H1 (cell line): ENCODE measurements at regions not wholly inside any gene's neighbourhood (a gene's known extent, or its start where the extent isn't known, plus 50 kb on each side); places are given as distances from the start of the nearest gene placed in this dataset.

Source experiments
- CTCF ChIA-PET: fragments of 300-600 bp; sonication (Branson Sonifier 250); formaldehyde crosslinking; loops from one replicate; lab custom pipeline; 2021; ENCODE audit not compliant: partially characterized antibody; lab: Charles Lee
- POLR2A ChIA-PET: fragments of 300-600 bp; sonication (Branson Sonifier 250); formaldehyde crosslinking; loops from one replicate; lab custom pipeline; 2021; ENCODE audit warnings: inconsistent platforms; ENCODE audit not compliant: partially characterized antibody; lab: Charles Lee
- DNase-seq, 2 experiments: peaks; one replicate each; pipeline versions ENCODE4 v3.0.0 to v3.0.0-alpha.2; 2010 to 2022; ENCODE audit warnings: low spot score in 2 of 2, low read depth in 1 of 2, mixed read lengths in 1 of 2
- FAIRE-seq: peaks from 2 replicates; lab custom pipeline; 2011; peaks lifted over from hg19 to GRCh38; lab: Jason Lieb, UNC
- H2AFZ ChIP-seq: 2 replicates; pipeline ENCODE4 v1.8.1; 2012; ENCODE audit warnings: low read length, inconsistent platforms
- H2AK5ac ChIP-seq: 2 replicates; pipeline ENCODE4 v1.6.1; 2013; ENCODE audit warnings: low read depth, low read length
- H2BK120ac ChIP-seq: replicated peaks from 2 replicates; pipeline ENCODE3; 2013; ENCODE audit warnings: low read depth, low read length, inconsistent platforms
- H2BK12ac ChIP-seq: 2 replicates; pipeline ENCODE4 v1.6.1; 2013; ENCODE audit warnings: low read depth, low read length
- H2BK15ac ChIP-seq: 2 replicates; pipeline ENCODE4 v1.6.1; 2013; ENCODE audit warnings: low read length
- H2BK20ac ChIP-seq: 2 replicates; pipeline ENCODE4 v1.6.1; 2013; ENCODE audit warnings: low read length
- H2BK5ac ChIP-seq: 2 replicates; pipeline ENCODE4 v1.6.1; 2013; ENCODE audit warnings: low read depth, low read length
- H3K14ac ChIP-seq: 2 replicates; pipeline ENCODE4 v1.6.1; 2013; ENCODE audit warnings: inconsistent platforms; ENCODE audit not compliant: insufficient read length
- H3K18ac ChIP-seq: 2 replicates; pipeline ENCODE4 v1.6.1; 2013; ENCODE audit warnings: low read length; ENCODE audit errors: extremely low read depth
- H3K23ac ChIP-seq: 2 replicates; pipeline ENCODE4 v1.6.1; 2013; ENCODE audit warnings: inconsistent platforms; ENCODE audit not compliant: insufficient read length
- H3K23me2 ChIP-seq: 2 replicates; pipeline ENCODE4 v1.6.1; 2013; ENCODE audit warnings: low read depth, low read length
- H3K27ac ChIP-seq: 2 replicates; pipeline ENCODE4 v1.6.1; 2011; ENCODE audit warnings: low read depth, low read length, inconsistent platforms
- H3K27me3 ChIP-seq, 4 experiments: replicated peaks in 1 of 4; 1 replicate in 1 of 4; 2 replicates in 3 of 4; pipeline versions ENCODE4 v1.6.1 to v1.8.1; 2011 to 2013; ENCODE audit warnings: low read length in 3 of 4, mild to moderate bottlenecking in 3 of 4, inconsistent platforms in 2 of 4, mixed read lengths in 2 of 4, moderate library complexity in 1 of 4; ENCODE audit not compliant: control insufficient read depth in 3 of 4, insufficient read depth in 3 of 4; ENCODE audit errors: extremely low read depth in 1 of 4
- H3K36me3 ChIP-seq, 4 experiments: 2 replicates each; pipeline versions ENCODE4 v1.6.1 to v1.8.1; 2011 to 2013; ENCODE audit warnings: mild to moderate bottlenecking in 4 of 4, low read length in 3 of 4, moderate library complexity in 2 of 4, control low read depth in 1 of 4, inconsistent platforms in 1 of 4; ENCODE audit not compliant: insufficient read depth in 4 of 4, control insufficient read depth in 2 of 4
- H3K4ac ChIP-seq: replicated peaks from 2 replicates; pipeline ENCODE3; 2013; ENCODE audit warnings: low read length, low read depth, mixed read lengths, inconsistent platforms; ENCODE audit not compliant: insufficient read length
- H3K4me1 ChIP-seq, 4 experiments: replicated peaks in 1 of 4; 1 replicate in 1 of 4; 2 replicates in 3 of 4; pipeline versions ENCODE4 v1.6.1 to v1.8.1; 2011 to 2013; ENCODE audit warnings: low read length in 3 of 4, inconsistent platforms in 2 of 4, mixed read lengths in 1 of 4; ENCODE audit not compliant: insufficient read depth in 4 of 4, control insufficient read depth in 3 of 4
- H3K4me2 ChIP-seq, 2 experiments: 2 replicates each; pipeline versions ENCODE4 v1.6.1 to v1.8.1; 2011 to 2013; ENCODE audit warnings: low read depth in 2 of 2, low read length in 2 of 2, control low read depth in 1 of 2, inconsistent platforms in 1 of 2, mild to moderate bottlenecking in 1 of 2; ENCODE audit not compliant: insufficient read depth in 1 of 2
- H3K4me3 ChIP-seq, 4 experiments: fragments of 200-600, 300-600 bp in 1 of 4; sonication (generic), shearing (Covaris generic), sonication (Bioruptor Twin) in 1 of 4; 2 replicates each; pipeline versions ENCODE4 v1.5.1 to v1.8.1; 2011 to 2016; ENCODE audit warnings: low read length in 4 of 4, low read depth in 3 of 4, control low read depth in 2 of 4, inconsistent platforms in 2 of 4, mild to moderate bottlenecking in 2 of 4, mixed read lengths in 1 of 4, moderate library complexity in 1 of 4; ENCODE audit not compliant: insufficient read depth in 2 of 4; ENCODE audit errors: extremely low read depth in 1 of 4
- H3K56ac ChIP-seq: replicated peaks from 2 replicates; pipeline ENCODE3; 2013; ENCODE audit warnings: low read depth, mild to moderate bottlenecking, mixed read lengths, low read length, inconsistent platforms; ENCODE audit not compliant: insufficient read length
- H3K79me1 ChIP-seq: 2 replicates; pipeline ENCODE4 v1.6.1; 2013; ENCODE audit warnings: low read depth, low read length, control low read depth
- H3K79me2 ChIP-seq, 2 experiments: 2 replicates each; pipeline versions ENCODE4 v1.6.1 to v1.8.1; 2012 to 2013; ENCODE audit warnings: low read length in 2 of 2, mild to moderate bottlenecking in 2 of 2, inconsistent platforms in 1 of 2; ENCODE audit not compliant: insufficient read depth in 2 of 2, control insufficient read depth in 1 of 2
- H3K9ac ChIP-seq, 4 experiments: replicated peaks in 1 of 4; 1 replicate in 1 of 4; 2 replicates in 3 of 4; pipeline versions ENCODE4 v1.6.1 to v1.8.1; 2011 to 2013; ENCODE audit warnings: low read depth in 3 of 4, low read length in 3 of 4, control low read depth in 2 of 4, mild to moderate bottlenecking in 2 of 4, moderate library complexity in 2 of 4, inconsistent platforms in 1 of 4; ENCODE audit errors: extremely low read depth in 1 of 4
- H3K9me3 ChIP-seq, 2 experiments: 2 replicates each; pipeline versions ENCODE4 v1.6.1 to v1.8.1; 2012 to 2013; ENCODE audit warnings: mild to moderate bottlenecking in 2 of 2, moderate library complexity in 2 of 2, control low read depth in 1 of 2, inconsistent platforms in 1 of 2, low read depth in 1 of 2, low read length in 1 of 2, mixed read lengths in 1 of 2; ENCODE audit not compliant: insufficient read depth in 2 of 2
- H4K20me1 ChIP-seq, 2 experiments: replicated peaks in 1 of 2; 2 replicates each; pipeline versions ENCODE3 to v1.8.1; 2011 to 2013; ENCODE audit warnings: inconsistent platforms in 2 of 2, low read length in 2 of 2, mild to moderate bottlenecking in 1 of 2; ENCODE audit not compliant: insufficient read depth in 2 of 2, control insufficient read depth in 1 of 2
- H4K5ac ChIP-seq: 2 replicates; pipeline ENCODE4 v1.6.1; 2013; ENCODE audit warnings: low read length, low read depth, mixed read lengths, inconsistent platforms; ENCODE audit not compliant: insufficient read length
- H4K8ac ChIP-seq: 2 replicates; pipeline ENCODE4 v1.8.0; 2013; ENCODE audit warnings: mild to moderate bottlenecking, moderate library complexity, low read length, inconsistent platforms; ENCODE audit not compliant: insufficient read depth; ENCODE audit errors: extremely low read depth
- H4K91ac ChIP-seq: replicated peaks from 2 replicates; pipeline ENCODE3; 2013; ENCODE audit warnings: low read length, mixed read lengths, inconsistent platforms; ENCODE audit not compliant: insufficient read length
- BRCA1 ChIP-seq: IDR thresholded peaks from 2 replicates; pipeline ENCODE4 v1.6.1; 2012; ENCODE audit warnings: low read depth, low read length, improper control_type of control experiment
- CBX5 ChIP-seq: fragments of 300-800, 300-1000 bp; sonication (generic); IDR thresholded peaks from 2 replicates; pipeline ENCODE4 v1.7.1; 2016; ENCODE audit warnings: antibody characterized with exemption, low read length, low read depth
- FOSL1 ChIP-seq: IDR thresholded peaks from 2 replicates; pipeline ENCODE4 v1.6.1; 2011; ENCODE audit warnings: mild to moderate bottlenecking, low read depth, low read length, moderate library complexity; ENCODE audit not compliant: insufficient read depth
- KDM1A ChIP-seq: fragments of 200-600, 300-600 bp; sonication (generic); IDR thresholded peaks from 2 replicates; pipeline ENCODE4 v1.7.1; 2016; ENCODE audit warnings: mild to moderate bottlenecking, low read length, borderline replicate concordance
- RAD21 ChIP-seq, 2 experiments: IDR thresholded peaks in 1 of 2; conservative IDR thresholded peaks in 1 of 2; 2 replicates each; pipeline ENCODE4 v1.6.1; 2011; ENCODE audit warnings: low read depth in 2 of 2, low read length in 2 of 2, improper control_type of control experiment in 1 of 2, inconsistent platforms in 1 of 2, mild to moderate bottlenecking in 1 of 2, moderate library complexity in 1 of 2
- RXRA ChIP-seq: IDR thresholded peaks from 2 replicates; pipeline ENCODE4 v1.6.1; 2011; ENCODE audit warnings: low read depth, mild to moderate bottlenecking, low read length, moderate library complexity; ENCODE audit not compliant: insufficient read depth
- SIN3A ChIP-seq, 2 experiments: IDR thresholded peaks in 1 of 2; conservative IDR thresholded peaks in 1 of 2; 2 replicates each; pipeline ENCODE4 v1.6.1; 2011 to 2012; ENCODE audit warnings: low read length in 2 of 2, improper control_type of control experiment in 1 of 2, low read depth in 1 of 2, mild to moderate bottlenecking in 1 of 2
- SP2 ChIP-seq: IDR thresholded peaks from 2 replicates; pipeline ENCODE4 v1.6.1; 2012; ENCODE audit warnings: mild to moderate bottlenecking, low read length, inconsistent platforms
- USF2 ChIP-seq: IDR thresholded peaks from 2 replicates; pipeline ENCODE4 v1.6.1; 2011; ENCODE audit warnings: low read length, improper control_type of control experiment
- WGBS, 2 experiments: shearing (Covaris generic) in 1 of 2; methylation state at CpG; one replicate each; pipeline versions ENCODE4 v1.1.6 to v1.1.7; 2013 to 2015; ENCODE audit warnings: low lambda C conversion rate in 2 of 2, mixed read lengths in 2 of 2, inconsistent platforms in 1 of 2, low coverage in 1 of 2, missing lambda C conversion rate in 1 of 2; ENCODE audit not compliant: insufficient replicate concordance in 2 of 2, insufficient coverage in 1 of 2, insufficient read length in 1 of 2; ENCODE audit errors: extremely low coverage in 1 of 2, missing lambda C conversion rate in 1 of 2; 5-methylcytosine and 5-hydroxymethylcytosine counted together

DNA sequence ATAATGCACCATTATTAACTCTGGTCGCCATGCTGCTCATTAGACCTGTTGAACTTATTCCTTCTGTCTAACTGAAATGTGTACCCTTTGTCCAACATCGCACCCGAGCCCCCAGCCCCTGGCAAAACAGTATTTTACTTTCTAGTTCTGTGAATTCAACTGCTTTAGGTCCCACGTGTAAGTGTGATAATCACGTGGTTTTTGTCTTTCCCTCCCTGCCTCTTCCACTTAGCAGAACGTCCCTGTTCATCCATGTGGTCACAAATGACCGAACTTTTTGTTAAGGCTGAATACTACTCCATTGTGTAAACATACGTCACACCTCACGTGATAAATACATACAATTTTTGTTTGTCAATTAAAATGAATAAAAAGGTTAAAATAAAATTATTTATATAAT, 826.9 kb downstream of the DCDC2C start:
- no peaks in the 10 kb centered on the region for H4K20me1 ChIP-seq

More for the DNA sequence above, 826.9 kb downstream of the DCDC2C start:
- Histone ChIP-seq H4K5ac (no peak overlapping the region), H2BK12ac (no peak overlapping the region), H3K4ac (no peak overlapping the region), H2AK5ac (no peak overlapping the region), H3K27me3 (no peaks in the 10 kb centered on the region), H2AFZ (no peak overlapping the region), H2BK15ac (no peak overlapping the region), H2BK5ac (no peak overlapping the region), H3K4me1 (no peaks in the 10 kb centered on the region; a peak in 1 of 7 replicates), H3K23me2 (no peaks in the 10 kb centered on the region; the same call in 1 of the 2 replicates), H3K56ac (no peak overlapping the region), H3K79me1 (no peaks in the 10 kb centered on the region), H3K79me2 (no peaks in the 10 kb centered on the region), H3K27ac (no peak overlapping the region), H2BK120ac (no peak overlapping the region), H3K4me2 (no peak overlapping the region), H3K9me3 (no peaks in the 10 kb centered on the region), H2BK20ac (no peak overlapping the region), H3K23ac (no peak overlapping the region), H4K91ac (no peak overlapping the region), H3K9ac (no peak overlapping the region), H3K14ac (no peak overlapping the region), H3K18ac (no peak overlapping the region), H3K4me3 (no peak overlapping the region), H4K8ac (no peak overlapping the region; the same call in 1 of the 2 replicates), H3K36me3 (no peaks in the 10 kb centered on the region)
- POLR2A ChIA-PET = no interaction called here
- FAIRE-seq = no peak
- CTCF ChIA-PET = no interaction called here
- TF ChIP-seq RXRA = no peak
- TF ChIP-seq KDM1A = no peak
- no peak for TF ChIP-seq RAD21 (IDR thresholded peaks at IDR 0.05 in 1 of 2, conservative IDR thresholded peaks at IDR 0.05 in 1 of 2; ENCODE audit: low read depth in 2 of 2, low read length in 2 of 2)
- TF ChIP-seq CBX5 = no peak
- no peak for TF ChIP-seq BRCA1
- no peak for TF ChIP-seq SP2
- TF ChIP-seq FOSL1 = no peak
- no peak for TF ChIP-seq SIN3A (conservative IDR thresholded peaks at IDR 0.05 in 1 of 2, IDR thresholded peaks at IDR 0.05 in 1 of 2; ENCODE audit: low read depth in 1 of 2, low read length in 2 of 2)
- no peak for TF ChIP-seq USF2
- DNase-seq = no peak
- WGBS, 2 experiments = 87% methylated on average over 9 of the region's 9 CpGs; no CpG with 5 or more reads in 1 of the 2 experiments
